Fibroblast of the aortic adventitia (primary cell): ENCODE measurements at regions not wholly inside any gene's neighbourhood (a gene's known extent, or its start where the extent isn't known, plus 50 kb on each side); places are given as distances from the start of the nearest gene placed in this dataset.

Experiments used
- DNase-seq: peaks from one replicate; pipeline ENCODE4 v3.0.0-alpha.2; 2010; ENCODE audit warnings: low read depth
- H3K4me3 ChIP-seq: 2 replicates; pipeline ENCODE4 v1.5.1; 2011; ENCODE audit warnings: low read depth, mild to moderate bottlenecking, control low read depth, low read length, moderate library complexity
- TF ChIP-seq, protein P1 (sequence below): IDR thresholded peaks from 2 replicates; pipeline ENCODE4 v1.5.1; 2011; ENCODE audit warnings: mild to moderate bottlenecking, low read length, control low read depth, inconsistent platforms; ENCODE audit not compliant: insufficient read depth

DNA sequence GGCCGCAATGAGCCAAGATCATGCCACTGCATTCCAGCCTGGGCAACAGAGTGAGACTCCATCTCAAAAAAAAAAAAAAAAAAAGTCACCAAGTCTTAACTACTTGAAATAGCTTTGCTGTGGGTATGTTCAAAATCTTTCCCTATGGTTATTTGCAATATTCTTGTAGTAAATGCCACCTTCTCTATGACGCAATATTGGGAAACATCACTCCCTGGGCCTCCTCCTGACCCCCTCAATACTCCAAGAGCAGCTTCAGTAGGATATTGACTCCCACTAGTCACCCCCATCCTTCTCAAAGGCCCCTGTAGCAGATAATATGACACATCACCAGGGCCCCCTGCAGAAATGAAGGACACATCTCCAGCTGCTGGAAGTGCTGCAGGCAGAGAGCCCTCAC lies 137.8 kb downstream of the AIPL1 start:
- TF ChIP-seq, protein P1, sequence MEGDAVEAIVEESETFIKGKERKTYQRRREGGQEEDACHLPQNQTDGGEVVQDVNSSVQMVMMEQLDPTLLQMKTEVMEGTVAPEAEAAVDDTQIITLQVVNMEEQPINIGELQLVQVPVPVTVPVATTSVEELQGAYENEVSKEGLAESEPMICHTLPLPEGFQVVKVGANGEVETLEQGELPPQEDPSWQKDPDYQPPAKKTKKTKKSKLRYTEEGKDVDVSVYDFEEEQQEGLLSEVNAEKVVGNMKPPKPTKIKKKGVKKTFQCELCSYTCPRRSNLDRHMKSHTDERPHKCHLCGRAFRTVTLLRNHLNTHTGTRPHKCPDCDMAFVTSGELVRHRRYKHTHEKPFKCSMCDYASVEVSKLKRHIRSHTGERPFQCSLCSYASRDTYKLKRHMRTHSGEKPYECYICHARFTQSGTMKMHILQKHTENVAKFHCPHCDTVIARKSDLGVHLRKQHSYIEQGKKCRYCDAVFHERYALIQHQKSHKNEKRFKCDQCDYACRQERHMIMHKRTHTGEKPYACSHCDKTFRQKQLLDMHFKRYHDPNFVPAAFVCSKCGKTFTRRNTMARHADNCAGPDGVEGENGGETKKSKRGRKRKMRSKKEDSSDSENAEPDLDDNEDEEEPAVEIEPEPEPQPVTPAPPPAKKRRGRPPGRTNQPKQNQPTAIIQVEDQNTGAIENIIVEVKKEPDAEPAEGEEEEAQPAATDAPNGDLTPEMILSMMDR, result no peak
- H3K4me3 ChIP-seq, result no peak overlapping the region
- DNase-seq, result no peak

DNA sequence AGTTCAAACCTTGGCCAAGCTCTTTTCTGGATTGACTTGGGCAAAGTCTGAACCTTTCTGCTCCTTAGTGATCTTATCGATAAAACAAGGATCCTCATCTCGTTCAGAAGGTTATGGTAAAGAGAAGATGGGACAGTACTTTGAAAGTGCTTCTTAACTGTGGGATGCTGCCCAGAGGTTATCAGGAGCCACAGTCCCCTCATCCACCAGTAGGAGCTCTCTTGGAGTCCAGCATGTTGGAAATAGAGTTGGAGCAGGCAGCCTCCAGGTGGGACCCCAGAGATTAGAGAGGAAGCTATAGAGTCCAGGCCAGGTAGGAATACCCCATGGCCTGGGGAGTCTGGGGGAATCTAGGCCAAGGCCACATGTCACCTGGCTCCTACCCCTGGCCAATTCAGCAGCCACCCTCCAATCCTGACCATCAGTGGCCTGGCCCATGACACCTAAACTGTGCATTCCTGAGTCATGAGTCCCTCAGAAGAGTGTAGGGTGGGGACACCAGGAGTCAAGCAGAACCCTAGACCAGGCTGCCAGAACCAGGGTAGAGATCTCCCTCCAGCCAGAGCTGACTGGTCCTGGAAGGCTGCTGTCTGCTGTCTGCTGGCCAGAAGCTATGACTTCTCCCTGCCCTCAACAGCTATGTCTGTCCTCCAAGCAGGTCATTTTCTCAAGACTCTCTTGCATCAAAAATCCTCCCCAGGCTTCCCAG lies 144.3 kb downstream of the AIPL1 start:
- TF ChIP-seq, protein P1, result no peak
- DNase-seq, result no peak
- H3K4me3 ChIP-seq, result no peak overlapping the region

DNA sequence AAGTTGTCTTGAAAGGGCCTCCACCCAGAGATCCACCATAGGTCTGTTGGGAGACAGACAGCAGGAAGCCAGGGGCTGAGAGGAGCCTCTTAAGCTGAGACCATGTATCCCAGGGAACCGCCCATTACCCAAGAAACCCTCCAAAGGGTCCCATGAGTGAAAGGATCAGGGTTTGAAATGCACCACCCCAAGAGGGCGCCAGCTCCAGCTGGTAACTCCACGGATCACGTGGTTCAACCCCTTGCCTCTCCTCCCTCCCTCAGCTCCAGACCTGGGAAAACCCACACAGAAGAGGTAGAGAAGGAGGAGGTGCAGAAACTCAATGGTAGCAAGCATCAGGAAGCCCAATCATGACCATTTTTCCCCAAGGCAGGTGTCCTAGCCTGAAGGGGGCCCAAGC lies 148.7 kb downstream of the AIPL1 start:
- H3K4me3 ChIP-seq, result no peak overlapping the region
- TF ChIP-seq, protein P1, result no peak
- no peak for DNase-seq

DNA sequence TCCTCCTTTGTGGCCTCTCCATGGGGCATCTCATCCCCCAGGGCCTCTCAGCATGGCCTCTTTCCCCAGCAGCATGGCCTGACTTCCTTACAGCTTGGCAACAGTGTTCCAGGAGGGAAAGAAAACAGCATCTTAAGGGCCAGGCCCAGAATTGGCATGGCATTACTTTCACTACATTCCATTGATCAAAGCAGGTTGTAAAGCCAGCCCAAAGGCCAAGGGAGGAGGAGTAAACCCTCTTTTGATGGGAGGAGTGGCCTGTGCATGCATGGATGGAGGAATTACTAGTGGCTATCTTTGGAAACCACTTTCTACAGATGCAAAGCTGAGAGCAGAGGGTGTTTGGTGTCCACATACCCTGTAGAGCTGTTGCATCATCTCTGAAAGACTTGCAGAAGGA lies 149.4 kb downstream of the AIPL1 start:
- TF ChIP-seq, protein P1, result no peak

DNA sequence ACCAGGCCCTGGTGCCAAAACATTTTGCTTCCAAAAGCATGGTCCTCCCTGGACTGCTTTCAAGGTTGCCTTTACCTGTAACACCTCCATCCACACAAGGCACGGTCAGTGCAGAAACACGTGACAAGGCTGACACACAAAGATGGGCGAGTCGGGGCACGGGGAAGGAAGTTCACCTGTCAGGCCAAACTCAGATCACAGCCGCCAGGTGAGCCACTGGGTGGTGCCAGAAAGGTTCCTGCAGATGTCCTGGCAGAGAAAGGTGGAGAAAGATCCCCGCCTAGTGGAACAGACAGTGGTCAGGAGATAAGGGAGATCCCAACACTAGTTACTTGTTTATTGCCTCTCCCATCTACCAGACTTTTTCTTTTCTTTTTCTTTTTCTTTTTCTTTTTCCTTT lies 155.3 kb downstream of the AIPL1 start:
- DNase-seq, result no peak
- TF ChIP-seq, protein P1, result no peak
- H3K4me3 ChIP-seq, result no peak overlapping the region

More for the DNA sequence above, 149.4 kb downstream of the AIPL1 start:
- DNase-seq, result no peak
- no peak overlapping the region for H3K4me3 ChIP-seq

DNA sequence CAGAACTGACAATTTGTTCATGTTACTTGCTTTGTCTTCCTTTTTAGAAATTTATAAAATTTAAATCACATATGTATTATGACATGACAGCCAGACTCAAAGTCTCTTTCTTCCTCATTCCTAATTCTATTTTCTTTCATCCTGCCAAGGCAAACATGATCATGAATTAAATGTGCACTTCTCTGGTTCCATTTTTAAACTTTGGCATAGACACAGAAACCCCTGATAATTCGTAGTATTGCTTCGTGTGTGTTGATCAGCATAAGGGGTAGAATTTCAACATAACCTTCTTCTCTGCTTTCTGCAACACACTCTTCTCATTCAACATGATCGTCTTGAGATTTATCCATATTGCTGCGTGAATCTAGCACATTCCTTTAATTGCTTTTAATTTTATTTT lies 156.5 kb downstream of the AIPL1 start:
- no peak overlapping the region for H3K4me3 ChIP-seq
- TF ChIP-seq, protein P1, result no peak
- no peak for DNase-seq

DNA sequence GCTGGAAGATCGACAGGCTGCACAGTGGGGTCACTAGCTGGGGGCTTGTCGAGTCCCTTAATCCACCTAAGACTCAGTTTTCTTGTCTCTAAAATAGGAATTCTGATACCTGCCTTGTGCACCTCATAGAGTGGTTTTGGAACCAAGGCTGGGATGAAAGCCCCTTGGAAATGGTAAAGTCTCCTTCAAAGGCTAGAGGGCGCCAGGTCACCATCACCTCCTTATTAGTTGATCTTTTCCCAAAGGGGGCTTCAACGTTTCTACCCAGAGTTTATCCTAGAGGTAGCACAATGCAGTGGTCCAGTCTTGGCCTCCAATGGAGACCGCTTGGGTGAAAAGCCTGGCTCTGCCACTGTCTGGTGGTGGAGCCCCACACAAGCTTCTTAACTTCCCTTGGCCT lies 158.2 kb downstream of the AIPL1 start:
- H3K4me3 ChIP-seq, result no peak overlapping the region
- DNase-seq, result no peak
- TF ChIP-seq, protein P1, result no peak
